A673 (cell line): ENCODE measurements at regions not wholly inside any gene's neighbourhood (a gene's known extent, or its start where the extent isn't known, plus 50 kb on each side); places are given as distances from the start of the nearest gene placed in this dataset.
"Not testable (repeated sequence)": the region's sequence is repeated elsewhere in the genome, so short reads cannot be mapped to it uniquely, and the experiment has no call there.

Experiments
- BruUV-seq: library from RNA; stranded (reverse); fragments of 400-500 nt; replicated peaks from 2 replicates; lab custom pipeline; 2021; lab: Mats Ljungman, UMichigan
- CTCF ChIA-PET: fragments of 300-600 bp; sonication (Branson Sonifier 250); formaldehyde crosslinking; loops from one replicate; lab custom pipeline; 2022; ENCODE audit warnings: antibody characterized with exemption; lab: Charles Lee
- POLR2A ChIA-PET: fragments of 300-600 bp; sonication (Branson Sonifier 250); formaldehyde crosslinking; loops from one replicate; lab custom pipeline; 2022; ENCODE audit warnings: antibody characterized with exemption; ENCODE audit not compliant: low non-redundant PET; lab: Charles Lee
- DNase-seq: peaks from one replicate; pipeline ENCODE4 v3.0.0-alpha.2; 2015; ENCODE audit warnings: low spot score
- H3K27ac ChIP-seq: fragments of 200-600 bp; sonication (generic); 2 replicates; pipeline ENCODE4 v1.5.1; 2016; ENCODE audit warnings: mixed run types, low read depth, mild to moderate bottlenecking, mixed read lengths, antibody characterized with exemption, low read length; ENCODE audit not compliant: poor library complexity, severe bottlenecking
- H3K27me3 ChIP-seq: fragments of 200-600 bp; sonication (generic); replicated peaks from 2 replicates; pipeline ENCODE4 v1.6.1; 2017; ENCODE audit warnings: mixed run types, low read depth, mild to moderate bottlenecking, mixed read lengths, antibody characterized with exemption, low read length; ENCODE audit not compliant: insufficient read depth, poor library complexity
- H3K36me3 ChIP-seq: fragments of 200-600 bp; sonication (generic); 2 replicates; pipeline ENCODE4 v1.6.1; 2016; ENCODE audit warnings: mixed run types, mild to moderate bottlenecking, mixed read lengths, antibody characterized with exemption, low read length; ENCODE audit not compliant: insufficient read depth, poor library complexity, severe bottlenecking
- H3K4me1 ChIP-seq: fragments of 200-600 bp; sonication (generic); 2 replicates; pipeline ENCODE4 v1.6.1; 2017; ENCODE audit warnings: mixed run types, mild to moderate bottlenecking, mixed read lengths, antibody characterized with exemption, low read length; ENCODE audit not compliant: insufficient read depth, poor library complexity, severe bottlenecking
- H3K4me3 ChIP-seq: fragments of 200-600 bp; sonication (generic); 2 replicates; pipeline ENCODE4 v1.5.1; 2016; ENCODE audit warnings: low read depth, mixed run types, mild to moderate bottlenecking, mixed read lengths, low read length; ENCODE audit not compliant: poor library complexity, severe bottlenecking
- H3K9me3 ChIP-seq: fragments of 200-600 bp; sonication (generic); 2 replicates; pipeline ENCODE4 v1.6.1; 2016; ENCODE audit warnings: mixed run types, low read depth, mild to moderate bottlenecking, mixed read lengths, antibody characterized with exemption, low read length; ENCODE audit not compliant: poor library complexity, severe bottlenecking
- EZH2 ChIP-seq: fragments of 200-600 bp; sonication (generic); IDR thresholded peaks from 2 replicates; pipeline ENCODE4 v1.6.1; 2017; ENCODE audit warnings: borderline replicate concordance, low read depth, mild to moderate bottlenecking, mixed read lengths, antibody characterized with exemption, low read length; ENCODE audit not compliant: poor library complexity, severe bottlenecking
- intact Hi-C: fragments of 100-400 bp; cut with micrococcal nuclease; formaldehyde crosslinking; loops from one replicate; pipeline ENCODE4 v1.10.0; 2022; ENCODE audit not compliant: unreplicated experiment
- TF ChIP-seq, protein P1 (sequence below): fragments of 300-800, 200-600 bp; sonication (generic); conservative IDR thresholded peaks from 2 replicates; pipeline ENCODE4 v1.5.1; 2017; ENCODE audit warnings: low read depth, mild to moderate bottlenecking, antibody characterized with exemption, low read length, moderate library complexity, mixed read lengths

- Histone ChIP-seq H3K4me3 (no peak overlapping the region), H3K36me3 (no peaks in the 10 kb centered on the region), H3K4me1 (no peaks in the 10 kb centered on the region), H3K27ac (no peak overlapping the region), H3K9me3 (no peaks in the 10 kb centered on the region), H3K27me3 (no peaks in the 10 kb centered on the region)
- TF ChIP-seq EZH2 = no peak
- TF ChIP-seq, protein P1, sequence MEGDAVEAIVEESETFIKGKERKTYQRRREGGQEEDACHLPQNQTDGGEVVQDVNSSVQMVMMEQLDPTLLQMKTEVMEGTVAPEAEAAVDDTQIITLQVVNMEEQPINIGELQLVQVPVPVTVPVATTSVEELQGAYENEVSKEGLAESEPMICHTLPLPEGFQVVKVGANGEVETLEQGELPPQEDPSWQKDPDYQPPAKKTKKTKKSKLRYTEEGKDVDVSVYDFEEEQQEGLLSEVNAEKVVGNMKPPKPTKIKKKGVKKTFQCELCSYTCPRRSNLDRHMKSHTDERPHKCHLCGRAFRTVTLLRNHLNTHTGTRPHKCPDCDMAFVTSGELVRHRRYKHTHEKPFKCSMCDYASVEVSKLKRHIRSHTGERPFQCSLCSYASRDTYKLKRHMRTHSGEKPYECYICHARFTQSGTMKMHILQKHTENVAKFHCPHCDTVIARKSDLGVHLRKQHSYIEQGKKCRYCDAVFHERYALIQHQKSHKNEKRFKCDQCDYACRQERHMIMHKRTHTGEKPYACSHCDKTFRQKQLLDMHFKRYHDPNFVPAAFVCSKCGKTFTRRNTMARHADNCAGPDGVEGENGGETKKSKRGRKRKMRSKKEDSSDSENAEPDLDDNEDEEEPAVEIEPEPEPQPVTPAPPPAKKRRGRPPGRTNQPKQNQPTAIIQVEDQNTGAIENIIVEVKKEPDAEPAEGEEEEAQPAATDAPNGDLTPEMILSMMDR = no peak
- intact Hi-C loops = no loop called here
- CTCF ChIA-PET = no interaction called here
- POLR2A ChIA-PET = no interaction called here
- no TSS peak for BruUV-seq
- no peak for DNase-seq
Measured at GRCh38 chrX:137858106-137858505, 292.2 kb downstream of the ZIC3 start.

GRCh38 chrX:137878401-137878800 lies 312.5 kb downstream of the ZIC3 start:
- Histone ChIP-seq H3K27me3 (no peaks in the 10 kb centered on the region), H3K4me1 (no peaks in the 10 kb centered on the region), H3K27ac (no peak overlapping the region), H3K4me3 (no peak overlapping the region), H3K9me3 (no peaks in the 10 kb centered on the region), H3K36me3 (no peaks in the 10 kb centered on the region)
- ChIA-PET CTCF (no interaction called here), POLR2A (no interaction called here)
- no peak for DNase-seq
- intact Hi-C loops = no loop called here
- BruUV-seq = no TSS peak
- TF ChIP-seq, protein P1 = no peak

DNA sequence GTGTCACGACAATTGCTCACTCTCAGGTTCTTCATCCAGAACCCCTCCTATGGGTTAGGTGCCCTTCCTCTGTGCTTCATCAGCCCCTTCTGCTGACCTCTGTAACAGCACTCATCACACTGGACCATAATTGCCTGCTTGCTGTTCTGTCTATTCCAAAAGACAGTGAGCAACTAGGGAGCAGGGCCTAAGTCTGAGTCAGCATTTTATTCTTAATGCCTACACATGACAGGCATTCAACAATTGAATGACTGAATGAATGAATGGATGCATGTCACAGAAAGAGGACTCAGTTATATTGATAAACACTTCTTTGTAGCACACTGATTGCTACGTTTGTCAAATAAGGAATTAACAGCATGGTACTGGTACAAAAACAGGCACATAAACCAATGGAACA lies 317.0 kb downstream of the ZIC3 start:
- DNase-seq = no peak
- TF ChIP-seq, protein P1 = no peak
- TF ChIP-seq EZH2 = no peak
- Histone ChIP-seq H3K27ac (no peak overlapping the region), H3K27me3 (no peaks in the 10 kb centered on the region), H3K9me3 (no peaks in the 10 kb centered on the region), H3K4me1 (no peaks in the 10 kb centered on the region), H3K36me3 (no peaks in the 10 kb centered on the region), H3K4me3 (no peak overlapping the region)
- BruUV-seq = no TSS peak
- POLR2A ChIA-PET = no interaction called here
- CTCF ChIA-PET = no interaction called here
- intact Hi-C loops = no loop called here

- H3K4me1 ChIP-seq, POLR2A ChIA-PET, BruUV-seq: not testable (repeated sequence)
Measured at GRCh38 chrX:137884813-137885212, 318.9 kb downstream of the ZIC3 start.

More at GRCh38 chrX:137884813-137885212, 318.9 kb downstream of the ZIC3 start:
- DNase-seq, H3K36me3 ChIP-seq, CTCF ChIA-PET, H3K27me3 ChIP-seq, H3K27ac ChIP-seq, H3K9me3 ChIP-seq, intact Hi-C loops, H3K4me3 ChIP-seq: not testable (repeated sequence)
